ENCODE measurements at regions not wholly inside any gene's neighbourhood (a gene's known extent, or its start where the extent isn't known, plus 50 kb on each side); places are given as distances from the start of the nearest gene placed in this dataset.
"Not testable (repeated sequence)": the region's sequence is repeated elsewhere in the genome, so short reads cannot be mapped to it uniquely, and the experiment has no call there.

- no peak for TF ChIP-seq CTCF (IDR thresholded peaks at IDR 0.05; ENCODE audit: control insufficient read depth, insufficient read depth, low read depth, low read length, missing control alignments)
- peak; percentile 71 for DNase-seq (ENCODE audit: low read depth)
- no peak overlapping the region for H3K4me3 ChIP-seq (ENCODE audit: control insufficient read depth, low read depth, low read length)
These were observed 78.6 kb downstream of the SPRY4 start for GRCh38 chr5:142246258-142246657.

- DNase-seq (ENCODE audit: low read depth) = no peak
- TF ChIP-seq CTCF (IDR thresholded peaks at IDR 0.05; ENCODE audit: control insufficient read depth, insufficient read depth, low read depth, low read length, missing control alignments) = no peak
- H3K4me3 ChIP-seq (ENCODE audit: control insufficient read depth, low read depth, low read length) = no peak overlapping the region
These were observed 79.0 kb downstream of the SPRY4 start for GRCh38 chr5:142245786-142246185.

GRCh38 chr5:142244440-142244839 is 80.4 kb downstream of the SPRY4 start:
- no peak for TF ChIP-seq CTCF (IDR thresholded peaks at IDR 0.05; ENCODE audit: control insufficient read depth, insufficient read depth, low read depth, low read length, missing control alignments)
- DNase-seq (ENCODE audit: low read depth) = no peak
- H3K4me3 ChIP-seq (ENCODE audit: control insufficient read depth, low read depth, low read length) = no peak overlapping the region

GRCh38 chr5:142242272-142242671 is 82.5 kb downstream of the SPRY4 start:
- no peak for DNase-seq (ENCODE audit: low read depth)
- no peak for TF ChIP-seq CTCF (IDR thresholded peaks at IDR 0.05; ENCODE audit: control insufficient read depth, insufficient read depth, low read depth, low read length, missing control alignments)
- H3K4me3 ChIP-seq (ENCODE audit: control insufficient read depth, low read depth, low read length) = no peak overlapping the region

GRCh38 chr5:142239394-142240159 is 85.2 kb downstream of the SPRY4 start:
- H3K4me3 ChIP-seq (ENCODE audit: control insufficient read depth, low read depth, low read length) = no peak overlapping the region
- DNase-seq (ENCODE audit: low read depth) = no peak
- no peak for TF ChIP-seq CTCF (IDR thresholded peaks at IDR 0.05; ENCODE audit: control insufficient read depth, insufficient read depth, low read depth, low read length, missing control alignments)

- DNase-seq (ENCODE audit: low read depth) = no peak
- TF ChIP-seq CTCF (IDR thresholded peaks at IDR 0.05; ENCODE audit: control insufficient read depth, insufficient read depth, low read depth, low read length, missing control alignments) = no peak
- no peak overlapping the region for H3K4me3 ChIP-seq (ENCODE audit: control insufficient read depth, low read depth, low read length)
These were observed 87.1 kb downstream of the SPRY4 start for GRCh38 chr5:142237707-142238106.

GRCh38 chr5:142236673-142237290 is 88.0 kb downstream of the SPRY4 start:
- not testable (repeated sequence) for H3K4me3 ChIP-seq (ENCODE audit: control insufficient read depth, low read depth, low read length); DNase-seq (ENCODE audit: low read depth)

Measured in AG09309 (cell line).